ENCODE measurements at regions not wholly inside any gene's neighbourhood (a gene's known extent, or its start where the extent isn't known, plus 50 kb on each side); places are given as distances from the start of the nearest gene placed in this dataset.

- DNase-seq (ENCODE audit: low read depth): no peak
Measured at GRCh38 chr21:15241997-15242736, 177.4 kb upstream of the NRIP1 start.

GRCh38 chr21:15242906-15243305 lies 178.1 kb upstream of the NRIP1 start:
- DNase-seq (ENCODE audit: low read depth): no peak

- no peak for DNase-seq (ENCODE audit: low read depth)
Measured at GRCh38 chr21:15243406-15243805, 178.6 kb upstream of the NRIP1 start.

GRCh38 chr21:15247613-15248012 lies 182.8 kb upstream of the NRIP1 start:
- no peak for DNase-seq (ENCODE audit: low read depth)

GRCh38 chr21:15249285-15249993 lies 184.6 kb upstream of the NRIP1 start:
- DNase-seq (ENCODE audit: low read depth): no peak

GRCh38 chr21:15250384-15250783 lies 185.6 kb upstream of the NRIP1 start:
- DNase-seq (ENCODE audit: low read depth): no peak

GRCh38 chr21:15252431-15252830 lies 187.6 kb upstream of the NRIP1 start:
- DNase-seq (ENCODE audit: low read depth): no peak

GRCh38 chr21:15254111-15254510 lies 189.3 kb upstream of the NRIP1 start:
- DNase-seq (ENCODE audit: low read depth): no peak

GRCh38 chr21:15255261-15255660 lies 190.5 kb upstream of the NRIP1 start:
- DNase-seq (ENCODE audit: low read depth): no peak

GRCh38 chr21:15255763-15256162 lies 191.0 kb upstream of the NRIP1 start:
- DNase-seq (ENCODE audit: low read depth): no peak

- no peak for DNase-seq (ENCODE audit: low read depth)
Measured at GRCh38 chr21:15256996-15257395, 192.2 kb upstream of the NRIP1 start.

- DNase-seq (ENCODE audit: low read depth): no peak
Measured at GRCh38 chr21:15257646-15258045, 192.8 kb upstream of the NRIP1 start.

GRCh38 chr21:15259824-15260223 lies 195.0 kb upstream of the NRIP1 start:
- DNase-seq (ENCODE audit: low read depth): no peak

GRCh38 chr21:15260604-15261003 lies 195.8 kb upstream of the NRIP1 start:
- DNase-seq (ENCODE audit: low read depth): no peak

GRCh38 chr21:15264084-15264665 lies 199.4 kb upstream of the NRIP1 start:
- no peak for DNase-seq (ENCODE audit: low read depth)

- no peak for DNase-seq (ENCODE audit: low read depth)
Measured at GRCh38 chr21:15272171-15272570, 207.4 kb upstream of the NRIP1 start.

GRCh38 chr21:15272591-15272990 lies 207.8 kb upstream of the NRIP1 start:
- no peak for DNase-seq (ENCODE audit: low read depth)

- no peak for DNase-seq (ENCODE audit: low read depth)
Measured at GRCh38 chr21:15273244-15273643, 208.4 kb upstream of the NRIP1 start.

GRCh38 chr21:15274701-15275485 lies 210.1 kb upstream of the NRIP1 start:
- no peak for DNase-seq (ENCODE audit: low read depth)

- no peak for DNase-seq (ENCODE audit: low read depth)
Measured at GRCh38 chr21:15275615-15276235, 210.9 kb upstream of the NRIP1 start.

GRCh38 chr21:15276243-15276642 lies 211.4 kb upstream of the NRIP1 start:
- DNase-seq (ENCODE audit: low read depth): no peak

- DNase-seq (ENCODE audit: low read depth): no peak
Measured at GRCh38 chr21:15277466-15277865, 212.7 kb upstream of the NRIP1 start.
